GM12891 (cell line): ENCODE measurements at regions not wholly inside any gene's neighbourhood (a gene's known extent, or its start where the extent isn't known, plus 50 kb on each side); places are given as distances from the start of the nearest gene placed in this dataset.
A peak's percentile ranks its signal among the peaks of the same experiment; 100 is the strongest.

Source experiments
- DNase-seq: peaks from one replicate; pipeline ENCODE4 v3.0.0; 2011; ENCODE audit warnings: low spot score; ENCODE audit not compliant: insufficient read length
- FAIRE-seq: peaks from 2 replicates; lab custom pipeline; 2011; peaks lifted over from hg19 to GRCh38; lab: Jason Lieb, UNC
- PAX5 ChIP-seq: IDR thresholded peaks from 2 replicates; pipeline ENCODE4 v1.6.1; 2011; ENCODE audit warnings: low read length, moderate library complexity, mild to moderate bottlenecking; ENCODE audit not compliant: insufficient read depth, severe bottlenecking
- POLR2A ChIP-seq: IDR thresholded peaks from 2 replicates; pipeline ENCODE4 v1.6.1; 2011; ENCODE audit warnings: low read depth, low read length, control low read depth
- POLR2AphosphoS5 ChIP-seq: IDR thresholded peaks from 2 replicates; pipeline ENCODE4 v1.6.1; 2011; ENCODE audit warnings: low read depth, low read length, control low read depth
- POU2F2 ChIP-seq: IDR thresholded peaks from 2 replicates; pipeline ENCODE4 v1.6.1; 2011; ENCODE audit warnings: low read depth, mild to moderate bottlenecking, control low read depth, low read length, moderate library complexity
- SPI1 ChIP-seq: IDR thresholded peaks from 2 replicates; pipeline ENCODE4 v1.6.1; 2011; ENCODE audit warnings: low read depth, low read length, control low read depth
- TAF1 ChIP-seq: IDR thresholded peaks from 2 replicates; pipeline ENCODE4 v1.6.1; 2011; ENCODE audit warnings: low read depth, low read length, control low read depth

DNA sequence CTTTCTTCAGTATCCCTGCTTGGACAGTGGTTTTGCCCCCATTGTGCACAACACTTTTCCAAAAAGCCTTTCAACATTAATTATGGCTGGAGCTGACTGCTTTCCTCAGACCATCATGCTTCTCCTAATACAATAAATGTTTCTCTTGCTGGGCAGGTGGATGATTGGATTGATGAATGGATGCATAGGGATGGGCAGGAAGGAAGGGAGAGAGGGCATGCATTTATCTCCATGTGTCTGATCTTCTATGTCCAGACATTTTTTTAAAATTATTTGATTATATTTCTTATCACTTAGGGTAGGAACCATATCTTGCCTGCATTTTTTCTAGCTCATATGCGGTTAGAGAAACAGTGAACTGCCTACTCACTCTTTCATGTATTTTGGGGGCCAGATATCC lies 218.5 kb downstream of the PRL start:
- no peak for DNase-seq
- TF ChIP-seq SPI1: no peak
- TF ChIP-seq POLR2A: no peak
- no peak for TF ChIP-seq POLR2AphosphoS5
- no peak for TF ChIP-seq TAF1
- TF ChIP-seq POU2F2: no peak
- no peak for TF ChIP-seq PAX5
- no peak for FAIRE-seq

DNA sequence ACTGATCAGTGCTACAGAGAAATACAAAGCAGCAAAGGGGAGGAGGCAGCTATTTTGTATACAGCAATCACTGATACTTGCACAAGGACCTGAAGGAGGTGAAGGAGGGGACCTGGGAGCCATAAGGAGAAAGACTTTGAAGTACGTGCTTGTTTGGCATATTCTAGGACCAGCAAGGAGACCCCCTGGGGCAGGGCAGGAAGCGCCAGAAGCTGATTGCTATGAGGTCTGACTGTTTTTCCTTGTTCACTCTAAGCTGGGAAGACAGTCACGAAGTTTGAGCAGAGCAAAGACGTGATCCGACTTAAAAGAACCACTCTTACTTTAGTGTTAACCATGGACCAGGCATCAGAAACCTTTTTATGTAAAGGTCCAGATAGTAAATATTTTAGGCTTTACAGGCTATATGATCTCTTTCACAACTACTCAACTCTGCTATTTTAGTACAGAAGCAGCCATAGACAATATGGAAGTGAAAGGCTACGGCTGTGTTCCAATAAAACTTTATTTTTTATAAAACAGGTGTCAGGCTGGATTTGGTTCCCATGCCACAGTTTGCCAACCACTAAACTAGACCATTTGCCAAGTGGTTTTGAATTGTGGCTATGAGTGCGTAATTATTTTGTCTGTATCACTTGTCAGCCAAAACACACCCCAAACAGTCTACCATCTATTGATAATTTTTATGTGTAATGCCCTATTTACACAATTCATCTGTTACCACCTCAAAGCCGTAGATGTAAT lies 217.9 kb downstream of the PRL start:
- FAIRE-seq (no peak), DNase-seq (no peak)
- TF ChIP-seq POLR2A (no peak), POU2F2 (no peak), TAF1 (no peak), PAX5 (no peak), POLR2AphosphoS5 (no peak), SPI1 (no peak)

DNA sequence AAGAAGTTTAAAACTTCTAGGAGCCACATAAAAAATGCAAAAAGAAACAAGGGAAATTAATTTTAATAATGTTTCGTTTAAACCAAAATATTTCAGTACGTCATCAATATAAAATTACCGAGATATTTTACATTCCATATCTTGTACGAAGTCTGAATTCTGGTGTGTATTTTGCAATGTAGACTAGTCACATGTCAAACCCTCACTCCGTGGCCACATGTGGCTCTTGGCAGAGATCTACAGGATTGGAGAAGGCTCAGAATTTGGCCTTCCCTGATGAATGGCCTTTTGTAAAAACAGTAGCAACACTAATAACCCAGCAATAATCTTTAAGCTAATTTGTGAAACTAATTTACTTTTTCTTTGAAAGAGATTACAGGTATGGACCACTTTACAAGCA lies 217.1 kb downstream of the PRL start:
- DNase-seq: no peak

DNA sequence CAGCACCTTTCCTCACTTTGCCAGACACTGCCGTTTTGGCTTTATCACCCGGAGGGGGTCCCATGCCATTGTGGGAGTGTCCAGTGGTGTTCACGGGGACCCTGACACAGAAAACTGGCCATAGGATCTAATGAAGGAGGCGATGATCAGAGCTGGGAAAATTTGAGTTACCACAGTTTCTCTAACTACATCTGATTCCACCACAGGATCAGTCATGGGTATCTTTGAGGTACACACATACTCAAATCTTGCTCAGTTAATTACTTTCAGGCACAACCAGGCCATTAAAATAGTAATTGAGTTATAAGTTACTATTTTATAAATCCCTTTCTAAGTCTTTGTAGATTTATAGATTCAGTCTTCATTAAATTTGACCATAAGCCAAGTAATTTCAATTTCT lies 215.1 kb downstream of the PRL start:
- TF ChIP-seq POLR2A (no peak), SPI1 (no peak)

More for the DNA sequence above, 217.1 kb downstream of the PRL start:
- no peak for FAIRE-seq
- TF ChIP-seq POLR2A (no peak), PAX5 (no peak), POLR2AphosphoS5 (no peak), TAF1 (no peak), POU2F2 (no peak), SPI1 (no peak)

DNA sequence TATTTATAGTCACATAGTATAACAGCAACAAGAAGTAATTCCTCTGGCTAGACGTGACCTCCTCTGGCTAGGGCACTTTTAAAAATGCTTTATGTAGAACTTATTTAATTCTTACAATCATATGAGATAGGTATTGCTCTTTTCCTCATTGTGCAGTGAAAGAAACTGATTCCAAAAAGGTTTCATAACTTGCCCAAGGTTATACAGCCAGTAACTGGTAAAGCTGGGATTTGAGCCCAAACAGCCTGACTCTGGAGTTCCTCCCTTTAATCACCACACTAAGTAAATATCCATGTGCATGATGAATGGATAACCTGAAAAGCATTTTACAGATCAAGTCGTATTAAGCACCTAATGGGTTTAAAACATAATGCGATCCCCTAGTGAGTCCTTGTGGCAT lies 214.6 kb downstream of the PRL start:
- DNase-seq: no peak
- no peak for FAIRE-seq
- TF ChIP-seq SPI1 (no peak), TAF1 (no peak), PAX5 (no peak), POLR2A (no peak), POU2F2 (no peak), POLR2AphosphoS5 (no peak)

More for the DNA sequence above, 215.1 kb downstream of the PRL start:
- no peak for FAIRE-seq
- DNase-seq: no peak

DNA sequence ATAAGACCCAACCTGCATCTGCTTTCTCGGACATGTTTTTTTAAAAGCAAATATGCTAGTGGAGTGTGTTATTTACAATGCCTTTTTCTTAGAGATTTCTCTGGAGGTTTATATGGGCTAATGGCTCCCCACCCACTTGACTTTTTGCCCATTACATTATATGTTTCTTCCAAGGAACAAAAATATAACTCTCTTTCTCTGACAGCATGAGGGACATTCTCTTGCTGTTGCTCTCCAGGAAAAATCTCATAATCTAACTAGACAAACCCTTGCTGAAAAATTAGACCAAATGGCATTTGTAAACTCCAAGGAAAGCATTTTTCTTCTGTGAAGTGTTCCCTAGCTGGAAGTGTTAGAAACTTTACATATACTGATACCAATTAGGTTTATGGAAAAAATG lies 213.7 kb downstream of the PRL start:
- DNase-seq (no peak), FAIRE-seq (no peak)
- TF ChIP-seq POLR2A (no peak), PAX5 (no peak), SPI1 (no peak), POU2F2 (no peak), POLR2AphosphoS5 (no peak), TAF1 (no peak)

DNA sequence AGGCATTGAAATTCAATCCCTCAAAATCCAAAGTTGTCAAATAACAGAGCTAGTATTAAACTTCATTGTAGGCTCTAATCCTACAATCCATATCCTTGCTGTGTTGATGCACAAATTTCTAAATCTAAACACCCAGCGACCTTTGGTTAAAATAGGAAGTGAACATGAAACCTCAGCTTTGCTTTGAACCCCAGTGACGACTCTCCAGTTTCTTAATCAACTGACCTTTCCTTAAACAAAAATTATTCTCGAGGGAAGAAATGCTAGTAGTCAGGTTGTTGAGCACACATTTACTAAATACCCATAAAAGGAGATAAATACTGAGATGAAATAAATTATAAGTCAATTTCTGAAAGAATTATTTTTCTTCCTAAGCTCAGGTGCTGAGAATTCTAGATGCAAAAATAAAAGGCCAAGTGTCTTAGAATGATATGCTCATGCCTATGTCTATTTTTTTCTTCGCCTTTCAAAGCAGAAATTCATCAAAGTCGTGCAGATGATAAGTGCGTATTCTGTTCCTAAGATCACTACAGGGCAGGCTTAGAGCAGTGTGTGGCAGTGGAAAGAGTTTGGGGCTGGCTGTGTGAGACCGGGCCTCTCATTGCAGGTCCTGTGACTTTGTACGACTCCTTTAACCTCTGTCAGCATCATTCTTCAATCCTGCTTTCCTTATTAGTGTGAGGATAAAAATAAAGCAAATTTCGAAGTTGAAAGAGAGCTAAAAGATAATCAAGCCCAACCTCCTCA lies 208.7 kb downstream of the PRL start:
- no peak for FAIRE-seq
- TF ChIP-seq SPI1: peak; percentile 56
- no peak for TF ChIP-seq POU2F2
- no peak for TF ChIP-seq TAF1
- no peak for DNase-seq

DNA sequence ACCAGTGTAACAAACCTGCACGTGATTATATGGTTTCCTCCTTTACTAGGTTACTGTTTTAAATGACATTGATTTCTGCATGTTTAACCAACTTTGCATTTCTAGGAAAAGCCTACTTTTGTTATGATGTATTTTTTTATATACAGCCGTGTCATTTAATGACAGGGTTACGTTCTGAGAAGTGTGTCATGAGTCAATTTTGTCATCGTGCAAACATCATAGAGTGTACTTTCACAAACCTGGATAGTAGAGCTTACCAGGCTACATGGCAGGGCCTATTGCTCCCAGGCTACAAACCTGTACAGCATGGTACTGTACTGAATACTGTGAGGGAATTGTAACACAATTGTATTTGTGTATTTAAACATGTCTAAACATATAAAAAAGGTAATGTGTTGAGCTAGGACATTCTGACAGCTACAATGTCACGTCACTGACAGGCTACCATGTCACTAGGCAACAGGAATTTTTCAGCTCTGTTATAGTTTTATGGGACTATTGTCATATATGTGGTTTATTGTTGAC lies 205.3 kb downstream of the PRL start:
- FAIRE-seq (no peak), DNase-seq (no peak)
- TF ChIP-seq SPI1 (no peak), POLR2AphosphoS5 (no peak)

DNA sequence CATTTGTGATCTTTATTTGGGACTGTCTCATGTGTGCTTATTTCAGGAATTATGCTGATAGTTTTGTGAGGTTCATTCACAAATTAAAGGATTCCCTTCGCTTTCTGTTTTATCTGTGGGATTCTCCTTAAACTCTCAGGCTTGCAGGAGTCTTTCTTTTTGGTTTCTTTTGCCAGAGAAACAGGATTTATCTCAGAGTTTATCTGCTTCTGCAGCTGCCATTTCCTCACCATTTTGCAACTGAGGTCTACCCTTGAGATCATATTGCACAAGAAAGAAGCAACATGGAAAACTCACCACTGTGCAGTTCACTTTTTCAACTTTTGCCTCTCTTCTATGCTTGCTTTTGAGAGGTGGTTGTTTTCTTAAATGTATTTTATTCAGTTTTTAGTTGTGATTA lies 201.0 kb downstream of the PRL start:
- no peak for FAIRE-seq
- DNase-seq: no peak
- TF ChIP-seq TAF1: no peak
- TF ChIP-seq PAX5: no peak
- TF ChIP-seq POU2F2: no peak
- TF ChIP-seq POLR2AphosphoS5: no peak
- TF ChIP-seq POLR2A: no peak
- TF ChIP-seq SPI1: no peak

DNA sequence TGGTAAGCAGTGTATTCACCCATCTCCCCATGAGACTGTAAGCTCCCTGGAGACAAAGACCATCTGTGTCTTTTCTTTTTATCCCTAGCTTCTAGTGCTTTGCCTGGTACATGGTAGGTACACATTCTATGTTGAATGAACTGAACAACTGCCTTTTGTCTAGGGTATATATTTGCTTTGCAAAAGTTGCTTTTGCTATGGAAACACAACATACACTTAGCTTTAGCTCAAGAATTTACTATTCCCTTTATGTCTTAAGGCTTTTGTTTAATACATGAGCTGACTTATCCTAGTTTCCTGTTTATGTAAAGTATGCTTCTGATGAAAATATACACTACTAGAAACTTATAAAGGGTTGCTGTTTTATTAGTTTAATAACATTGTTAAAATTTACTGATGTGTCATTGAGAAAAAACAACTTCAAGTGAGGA lies 198.2 kb downstream of the PRL start:
- TF ChIP-seq PAX5 (no peak), POU2F2 (no peak), SPI1 (no peak)
- FAIRE-seq: no peak
- DNase-seq: no peak
